ENCODE measurements at regions not wholly inside any gene's neighbourhood (a gene's known extent, or its start where the extent isn't known, plus 50 kb on each side); places are given as distances from the start of the nearest gene placed in this dataset.
A peak's percentile ranks its signal among the peaks of the same experiment; 100 is the strongest.

GRCh38 chr15:69951898-69952555, 145.7 kb downstream of the TLE3 start:
- DNase-seq (ENCODE audit: low read depth): no peak

DNA sequence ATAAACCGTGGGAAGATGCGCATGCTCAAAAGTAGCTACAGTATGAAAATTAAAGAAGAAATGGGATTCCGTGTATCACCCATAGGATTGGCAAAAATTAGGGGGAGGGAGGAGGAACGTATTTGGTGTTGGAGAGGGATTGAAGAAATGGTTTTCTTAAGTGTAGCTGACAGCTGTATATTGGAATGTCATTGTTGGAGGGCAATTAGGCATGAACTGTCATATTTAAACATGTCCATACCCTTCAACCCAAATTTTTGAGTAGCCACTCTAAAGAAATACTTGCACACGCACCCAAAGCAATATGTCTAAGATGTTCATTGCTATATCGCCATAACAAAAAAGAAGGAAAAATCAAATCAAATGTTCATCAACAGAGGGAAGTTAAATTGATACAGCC, 144.7 kb downstream of the TLE3 start:
- DNase-seq (ENCODE audit: low read depth): no peak

DNA sequence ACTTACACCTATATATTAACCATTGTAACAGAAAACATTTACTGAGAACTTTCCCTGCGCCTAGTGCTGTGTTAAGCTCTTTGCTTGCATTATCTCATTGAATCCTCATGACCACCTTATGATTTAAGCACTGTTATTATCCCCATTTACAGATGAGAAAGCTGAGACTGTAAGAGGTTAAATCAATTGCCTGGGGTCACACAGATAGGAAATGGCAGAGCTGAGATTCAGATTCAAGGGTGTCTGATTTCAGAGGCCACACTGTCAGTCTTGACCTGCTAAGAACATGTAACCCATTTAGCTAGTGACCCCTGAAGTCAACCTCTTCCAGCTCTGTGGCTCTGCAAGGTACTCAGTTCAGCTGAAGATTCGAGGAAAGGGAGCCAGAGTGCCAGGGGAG, 143.9 kb downstream of the TLE3 start:
- no peak for DNase-seq (ENCODE audit: low read depth)

DNA sequence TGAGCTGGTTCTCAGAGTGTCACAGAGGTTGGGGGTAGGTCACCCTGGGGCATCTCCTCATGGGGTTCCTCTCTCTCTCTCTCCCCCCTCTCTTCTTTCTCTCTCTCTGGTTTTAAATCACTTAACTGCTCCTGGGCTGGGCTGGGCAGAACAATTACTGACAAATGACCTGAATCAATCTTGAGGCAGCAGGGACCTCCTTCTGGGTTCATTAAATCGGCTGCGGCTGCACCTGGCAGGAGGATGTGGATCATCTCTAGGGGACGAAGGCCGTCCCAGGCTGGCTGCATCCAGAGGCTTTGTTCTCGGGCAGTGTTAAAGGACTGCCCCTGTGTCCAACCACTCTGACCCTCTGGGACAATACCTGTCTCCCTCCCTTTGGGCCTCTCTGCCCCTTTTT, 143.1 kb downstream of the TLE3 start:
- DNase-seq (ENCODE audit: low read depth): no peak

- DNase-seq (ENCODE audit: low read depth): no peak
Observed at GRCh38 chr15:69955240-69955894, 142.3 kb downstream of the TLE3 start.

- no peak for DNase-seq (ENCODE audit: low read depth)
Observed at GRCh38 chr15:69956417-69956816, 141.3 kb downstream of the TLE3 start.

DNA sequence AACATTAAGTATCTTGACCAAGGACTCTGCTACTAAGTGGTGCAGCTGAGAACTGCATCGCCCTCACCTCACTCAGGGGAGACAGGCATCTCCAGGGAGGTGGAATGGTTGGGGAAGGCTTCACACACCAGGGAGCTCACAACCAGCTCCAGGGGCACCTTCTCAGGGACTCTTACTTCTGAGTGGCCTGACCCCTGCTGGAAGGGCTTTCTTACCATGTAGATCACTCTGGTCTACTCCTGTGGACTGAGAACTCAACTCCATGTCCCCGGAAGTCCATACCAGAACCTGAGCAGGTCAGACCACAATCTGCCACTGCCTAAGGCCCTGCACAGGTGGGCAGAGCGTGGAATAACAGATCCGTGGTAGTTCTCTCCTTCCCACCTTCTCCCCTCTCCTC, 140.5 kb downstream of the TLE3 start:
- DNase-seq (ENCODE audit: low read depth): no peak

DNA sequence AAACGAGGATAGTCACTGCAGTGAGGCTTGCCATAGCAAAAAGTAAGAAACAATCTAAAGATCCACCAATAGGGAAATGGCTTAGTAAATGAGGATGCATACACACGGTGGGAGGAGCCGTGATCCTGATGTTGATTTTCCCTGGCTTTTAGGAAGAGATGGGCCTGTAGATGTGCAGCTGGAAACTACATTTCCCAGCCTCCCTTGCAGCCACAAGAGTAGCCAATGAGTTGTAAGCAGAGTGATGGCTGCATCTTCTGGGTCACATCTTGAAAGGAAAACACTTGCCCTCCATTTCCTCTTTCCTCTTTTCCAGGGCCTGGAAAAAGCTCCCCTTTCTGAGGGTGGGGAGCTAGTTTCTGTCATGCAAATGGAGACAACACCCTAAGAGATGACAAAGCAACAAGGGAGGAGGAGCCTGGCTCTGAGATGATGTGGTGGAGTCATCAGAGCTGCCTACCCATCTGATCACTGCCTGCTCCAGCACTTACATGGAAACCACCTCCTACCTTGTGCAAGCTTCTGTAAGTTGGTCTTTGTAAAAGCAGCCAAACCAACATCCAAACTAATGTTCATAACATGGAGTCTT, 139.1 kb downstream of the TLE3 start:
- no peak for DNase-seq (ENCODE audit: low read depth)

- no peak for DNase-seq (ENCODE audit: low read depth)
Observed at GRCh38 chr15:69962561-69962960, 135.2 kb downstream of the TLE3 start.

DNA sequence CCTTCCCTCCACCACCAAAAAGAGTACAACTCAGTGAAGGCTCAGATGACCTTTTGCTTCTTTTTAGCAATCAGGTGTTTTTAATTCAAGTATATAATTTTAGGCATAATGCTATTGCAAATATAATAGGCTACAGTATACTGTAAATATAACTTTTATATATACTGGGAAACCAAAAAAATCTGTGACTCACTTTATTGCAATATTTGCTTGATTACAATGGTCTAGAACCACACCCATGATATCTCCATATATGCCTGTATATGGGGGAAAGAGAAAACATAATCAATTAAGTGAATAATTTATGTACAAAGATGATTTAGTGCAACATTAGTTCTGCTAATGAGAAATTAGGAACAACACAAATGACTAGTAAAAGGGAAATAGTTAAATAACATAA, 134.3 kb downstream of the TLE3 start:
- DNase-seq (ENCODE audit: low read depth): no peak

DNA sequence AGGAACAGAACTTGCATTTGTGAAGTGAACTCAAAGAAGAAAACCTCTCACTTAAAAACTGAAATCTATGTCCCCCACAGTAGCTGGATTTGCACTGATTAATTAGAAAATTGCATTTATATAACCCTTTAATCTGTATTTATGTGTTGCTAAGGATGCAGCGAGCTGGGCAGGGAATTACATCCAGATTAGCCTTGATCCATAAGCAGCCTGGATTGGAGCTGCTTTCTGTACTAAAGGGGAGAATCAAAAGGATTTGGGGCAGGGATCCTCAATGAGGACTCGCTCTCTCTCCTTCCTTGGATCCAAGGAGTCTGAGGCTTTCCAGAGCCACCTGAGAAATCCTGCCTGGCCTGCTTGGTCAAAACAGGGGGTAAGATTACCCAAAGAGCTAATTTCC, 125.9 kb downstream of the TLE3 start:
- DNase-seq (ENCODE audit: low read depth): no peak

- no peak for DNase-seq (ENCODE audit: low read depth)
Observed at GRCh38 chr15:69972436-69972835, 125.3 kb downstream of the TLE3 start.

GRCh38 chr15:69973102-69973714, 124.5 kb downstream of the TLE3 start:
- DNase-seq (ENCODE audit: low read depth): no peak

GRCh38 chr15:69973880-69974279, 123.8 kb downstream of the TLE3 start:
- no peak for DNase-seq (ENCODE audit: low read depth)

- no peak for DNase-seq (ENCODE audit: low read depth)
Observed at GRCh38 chr15:69974321-69974720, 123.4 kb downstream of the TLE3 start.

GRCh38 chr15:69976366-69976994, 121.2 kb downstream of the TLE3 start:
- peak; percentile 11 for DNase-seq (ENCODE audit: low read depth)

GRCh38 chr15:69978603-69979002, 119.1 kb downstream of the TLE3 start:
- DNase-seq (ENCODE audit: low read depth): no peak

- no peak for DNase-seq (ENCODE audit: low read depth)
Observed at GRCh38 chr15:69979262-69979661, 118.5 kb downstream of the TLE3 start.

DNA sequence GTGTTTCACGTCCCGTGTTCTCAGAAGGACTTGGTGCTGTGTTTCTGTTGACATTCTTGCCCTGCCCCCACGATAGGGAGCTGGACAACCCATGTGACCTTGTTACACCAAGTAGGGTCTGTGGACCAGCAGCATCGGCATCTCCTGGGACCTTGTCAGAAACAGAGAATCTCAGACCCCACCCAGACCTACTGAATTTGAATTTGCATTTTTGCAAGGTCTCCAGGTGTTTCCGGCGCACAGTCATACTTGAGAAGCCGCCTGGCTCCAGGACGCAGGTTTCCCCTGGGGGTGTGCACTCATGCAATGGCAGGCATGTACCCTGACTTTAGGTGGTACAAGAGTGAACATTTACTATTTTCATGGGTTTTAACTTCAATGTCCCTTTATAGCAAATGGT, 117.9 kb downstream of the TLE3 start:
- DNase-seq (ENCODE audit: low read depth): no peak

DNA sequence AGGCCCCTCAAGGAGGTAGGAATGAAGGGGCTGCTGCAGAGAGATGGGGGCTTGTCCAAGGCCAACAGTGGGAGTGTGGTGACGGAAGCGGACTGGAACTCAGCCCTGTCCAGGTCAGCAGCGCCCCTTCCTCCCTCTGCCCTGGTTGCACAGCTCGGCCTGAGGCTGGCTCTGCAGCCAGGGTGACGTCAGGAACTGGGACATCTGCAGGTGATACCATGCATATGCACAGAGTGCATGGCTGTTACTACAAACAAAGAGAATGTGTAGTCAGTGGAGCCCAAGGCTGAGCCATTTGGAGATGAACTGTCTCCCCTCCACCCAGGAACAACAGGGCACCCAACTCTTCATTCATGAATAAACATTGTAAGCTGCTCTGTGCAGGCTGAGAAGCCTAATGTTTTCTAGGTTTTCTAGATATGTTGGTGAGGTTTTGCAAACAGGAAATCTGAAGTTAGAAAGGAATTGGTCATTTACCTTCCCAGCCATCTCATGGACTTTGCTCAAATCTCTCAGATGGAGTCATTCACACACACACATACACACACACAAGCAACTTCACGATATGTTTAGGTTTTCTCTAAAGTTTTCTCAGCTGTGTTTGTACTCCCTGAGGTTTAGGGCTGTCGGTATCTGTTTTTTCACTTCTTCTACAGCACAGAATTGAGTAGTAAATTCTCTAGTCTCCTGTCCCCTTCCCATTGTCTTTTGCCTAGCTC, 117.2 kb downstream of the TLE3 start:
- no peak for DNase-seq (ENCODE audit: low read depth)

- no peak for DNase-seq (ENCODE audit: low read depth)
Observed at GRCh38 chr15:69982037-69982436, 115.7 kb downstream of the TLE3 start.

GRCh38 chr15:69983696-69984265, 113.9 kb downstream of the TLE3 start:
- DNase-seq (ENCODE audit: low read depth): no peak

All from CMK (cell line).